H9 (cell line): ENCODE measurements at regions not wholly inside any gene's neighbourhood (a gene's known extent, or its start where the extent isn't known, plus 50 kb on each side); places are given as distances from the start of the nearest gene placed in this dataset.

ENCODE experiments used
- DNase-seq: peaks from one replicate; pipeline ENCODE4 v3.0.0-alpha.2; 2017
- H2AFZ ChIP-seq: one replicate; pipeline ENCODE4 v1.6.1; 2013; ENCODE audit warnings: mild to moderate bottlenecking, low read length, control low read depth, moderate library complexity
- H2AK5ac ChIP-seq: 2 replicates; pipeline ENCODE4 v1.6.1; 2013; ENCODE audit warnings: low read length, control low read depth, mixed read lengths; ENCODE audit not compliant: insufficient read length
- H2BK120ac ChIP-seq: one replicate; pipeline ENCODE4 v1.6.1; 2013; ENCODE audit warnings: low read depth, mild to moderate bottlenecking, low read length, control low read depth, inconsistent platforms; ENCODE audit not compliant: poor library complexity, severe bottlenecking
- H2BK12ac ChIP-seq: 2 replicates; pipeline ENCODE4 v1.6.1; 2013; ENCODE audit warnings: low read length, control low read depth, mixed read lengths, low read depth; ENCODE audit not compliant: insufficient read length
- H2BK15ac ChIP-seq: 2 replicates; pipeline ENCODE4 v1.6.1; 2013; ENCODE audit warnings: low read depth, low read length, control low read depth
- H2BK20ac ChIP-seq: one replicate; pipeline ENCODE4 v1.6.1; 2013; ENCODE audit warnings: low read depth, mild to moderate bottlenecking, low read length, control low read depth, inconsistent platforms; ENCODE audit not compliant: poor library complexity, severe bottlenecking
- H2BK5ac ChIP-seq: 2 replicates; pipeline ENCODE4 v1.6.1; 2013; ENCODE audit warnings: low read length, control low read depth, mixed read lengths; ENCODE audit not compliant: insufficient read length
- H3K14ac ChIP-seq: 2 replicates; pipeline ENCODE4 v1.6.1; 2013; ENCODE audit warnings: low read length, control low read depth; ENCODE audit not compliant: insufficient read depth
- H3K18ac ChIP-seq: 2 replicates; pipeline ENCODE4 v1.6.1; 2013; ENCODE audit warnings: low read depth, mild to moderate bottlenecking, mixed read lengths, low read length, control low read depth; ENCODE audit not compliant: insufficient read length
- H3K23ac ChIP-seq: 2 replicates; pipeline ENCODE4 v1.6.1; 2013; ENCODE audit warnings: low read length, control low read depth, mixed read lengths, low read depth; ENCODE audit not compliant: insufficient read length
- H3K23me2 ChIP-seq: 2 replicates; pipeline ENCODE4 v1.6.1; 2013; ENCODE audit warnings: low read depth, mild to moderate bottlenecking, mixed read lengths, low read length, control low read depth; ENCODE audit not compliant: insufficient read length, poor library complexity, severe bottlenecking
- H3K27ac ChIP-seq: 2 replicates; pipeline ENCODE4 v1.5.1; 2013; ENCODE audit warnings: low read length, control low read depth, mixed read lengths, low read depth; ENCODE audit not compliant: insufficient read length
- H3K27me3 ChIP-seq: 2 replicates; pipeline ENCODE4 v1.6.1; 2013; ENCODE audit warnings: low read length, control low read depth, inconsistent platforms; ENCODE audit not compliant: insufficient read depth
- H3K4ac ChIP-seq: 2 replicates; pipeline ENCODE4 v1.6.1; 2013; ENCODE audit warnings: low read depth, mild to moderate bottlenecking, control low read depth, inconsistent platforms, low read length, moderate library complexity
- H3K4me1 ChIP-seq: 2 replicates; pipeline ENCODE4 v1.6.1; 2013; ENCODE audit warnings: low read length, control low read depth, inconsistent platforms; ENCODE audit not compliant: insufficient read depth
- H3K4me2 ChIP-seq: 2 replicates; pipeline ENCODE4 v1.6.1; 2013; ENCODE audit warnings: low read length, control low read depth, mixed read lengths; ENCODE audit not compliant: insufficient read length, insufficient read depth
- H3K56ac ChIP-seq: 2 replicates; pipeline ENCODE4 v1.6.1; 2013; ENCODE audit warnings: low read depth, mild to moderate bottlenecking, mixed read lengths, low read length, control low read depth; ENCODE audit not compliant: insufficient read length
- H3K79me1 ChIP-seq: 2 replicates; pipeline ENCODE4 v1.6.1; 2013; ENCODE audit warnings: low read depth, mild to moderate bottlenecking, moderate library complexity, low read length, control low read depth, inconsistent platforms; ENCODE audit not compliant: insufficient read depth, poor library complexity, severe bottlenecking
- H3K79me2 ChIP-seq: 2 replicates; pipeline ENCODE4 v1.6.1; 2013; ENCODE audit warnings: low read length, control low read depth, inconsistent platforms; ENCODE audit not compliant: insufficient read depth
- H3K9ac ChIP-seq: 2 replicates; pipeline ENCODE4 v1.6.1; 2013; ENCODE audit warnings: low read length, control low read depth, mixed read lengths; ENCODE audit not compliant: insufficient read length; ENCODE audit errors: extremely low read depth
- H3K9me3 ChIP-seq: one replicate; pipeline ENCODE4 v1.6.1; 2013; ENCODE audit warnings: low read depth, low read length, inconsistent platforms; ENCODE audit not compliant: control insufficient read depth
- H3T11ph ChIP-seq: one replicate; pipeline ENCODE4 v1.6.1; 2013; ENCODE audit warnings: mild to moderate bottlenecking, low read length, control low read depth, inconsistent platforms
- H4K20me1 ChIP-seq: one replicate; pipeline ENCODE4 v1.6.1; 2013; ENCODE audit not compliant: control insufficient read depth, insufficient read length, insufficient read depth
- H4K5ac ChIP-seq: 2 replicates; pipeline ENCODE4 v1.6.1; 2013; ENCODE audit warnings: low read depth, mild to moderate bottlenecking, mixed read lengths, low read length, control low read depth; ENCODE audit not compliant: insufficient read length
- H4K8ac ChIP-seq: replicated peaks from 2 replicates; pipeline ENCODE4 v1.6.1; 2013; ENCODE audit warnings: low read length, control low read depth, mixed read lengths, low read depth; ENCODE audit not compliant: insufficient read length
- H4K91ac ChIP-seq: 2 replicates; pipeline ENCODE4 v1.6.1; 2013; ENCODE audit warnings: low read depth, mild to moderate bottlenecking, moderate library complexity, mixed read lengths, low read length, control low read depth; ENCODE audit not compliant: insufficient read length
- H3K27ac Mint-ChIP-seq, 3 experiments: 2 replicates in 2 of 3; 3 replicates in 1 of 3; pipeline ENCODE4 v1.8.0; 2020 to 2021; ENCODE audit warnings: mixed read lengths in 3 of 3, mild to moderate bottlenecking in 1 of 3, moderate library complexity in 1 of 3
- H3K27me3 Mint-ChIP-seq: 2 replicates; pipeline ENCODE4 v1.8.0; 2021; ENCODE audit warnings: low read depth, mild to moderate bottlenecking, moderate library complexity, mixed read lengths
- H3K36me3 Mint-ChIP-seq, 3 experiments: 2 replicates in 2 of 3; 3 replicates in 1 of 3; pipeline ENCODE4 v1.8.0; 2020 to 2021; ENCODE audit warnings: low read depth in 3 of 3, mixed read lengths in 3 of 3; ENCODE audit not compliant: insufficient read depth in 1 of 3
- H3K4me1 Mint-ChIP-seq, 2 experiments: 2 replicates each; pipeline ENCODE4 v1.8.0; 2020; ENCODE audit warnings: mixed read lengths in 2 of 2
- H3K4me3 Mint-ChIP-seq, 2 experiments: 2 replicates in 1 of 2; 3 replicates in 1 of 2; pipeline ENCODE4 v1.8.0; 2020 to 2021; ENCODE audit warnings: mild to moderate bottlenecking in 2 of 2, mixed read lengths in 2 of 2, moderate library complexity in 1 of 2
- H3K9me3 Mint-ChIP-seq, 2 experiments: 2 replicates in 1 of 2; 3 replicates in 1 of 2; pipeline ENCODE4 v1.8.0; 2020; ENCODE audit warnings: mild to moderate bottlenecking in 2 of 2, mixed read lengths in 2 of 2, moderate library complexity in 1 of 2
- CTCF ChIP-seq: fragments of 200-600 bp; sonication (generic); conservative IDR thresholded peaks from 3 replicates; pipeline ENCODE4 v1.8.0; 2021; ENCODE audit warnings: antibody characterized with exemption, mild to moderate bottlenecking
- WGBS: extraction: QIAGEN DNeasy Blood & Tissue Kit; methylation state at CpG from one replicate; pipeline ENCODE4 v1.1.7; 2013; ENCODE audit warnings: missing lambda C conversion rate, low lambda C conversion rate, mixed read lengths; ENCODE audit not compliant: insufficient read length; ENCODE audit errors: extremely low coverage; 5-methylcytosine and 5-hydroxymethylcytosine counted together

DNA sequence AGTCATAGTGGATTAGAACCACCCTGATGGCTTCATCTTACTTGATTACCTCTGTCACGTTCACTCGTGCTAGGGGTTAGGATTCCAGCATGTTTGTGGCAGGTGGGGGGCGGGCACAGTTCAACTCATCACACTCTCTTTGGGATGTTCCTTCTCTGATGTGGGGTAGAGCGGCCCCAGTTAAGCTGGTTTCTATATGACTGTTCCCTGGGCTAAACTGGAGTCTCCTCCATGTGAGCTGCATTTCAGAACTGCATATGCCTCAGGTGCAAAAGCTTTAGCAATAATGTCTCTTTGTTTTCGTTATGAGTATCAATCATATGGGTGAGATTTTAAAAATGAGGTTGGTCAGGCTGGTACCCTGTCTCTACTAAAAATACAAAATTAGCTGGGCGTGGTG lies 393.2 kb downstream of the RPS6KC1 start:
- H3K27ac Mint-ChIP-seq = no peak overlapping the region
- Histone ChIP-seq H3K27me3 (peaks cover 2% of the 10 kb centered on the region; the same call in 1 of the 2 replicates), H3K27ac (no peak overlapping the region), H2BK20ac (no peak overlapping the region), H3K23ac (no peak overlapping the region), H3K4me2 (no peak overlapping the region), H3K79me2 (no peaks in the 10 kb centered on the region), H3K56ac (no peak overlapping the region), H3K14ac (no peak overlapping the region), H2BK120ac (no peak overlapping the region), H3K4ac (no peak overlapping the region), H3K9me3 (no peaks in the 10 kb centered on the region), H3T11ph (no peak overlapping the region), H4K8ac (no peak overlapping the region), H2BK12ac (no peak overlapping the region), H3K79me1 (no peaks in the 10 kb centered on the region), H2BK15ac (no peak overlapping the region), H2AFZ (no peak overlapping the region), H3K9ac (no peak overlapping the region), H3K4me1 (no peaks in the 10 kb centered on the region), H4K20me1 (no peaks in the 10 kb centered on the region), H4K5ac (no peak overlapping the region), H3K23me2 (no peaks in the 10 kb centered on the region), H2BK5ac (no peak overlapping the region), H4K91ac (no peak overlapping the region), H3K18ac (no peak overlapping the region), H2AK5ac (no peak overlapping the region)
- TF ChIP-seq CTCF = no peak
- DNase-seq = no peak
- peaks cover 3% of the 10 kb centered on the region in 2 experiments; a peak in 1 of 4 replicates for H3K4me1 Mint-ChIP-seq
- WGBS = no CpG with 5 or more reads among the region's 6 CpGs
- no peaks in the 10 kb centered on the region for H3K27me3 Mint-ChIP-seq
- no peak overlapping the region for H3K4me3 Mint-ChIP-seq
- H3K36me3 Mint-ChIP-seq = no peaks in the 10 kb centered on the region
- no peaks in the 10 kb centered on the region for H3K9me3 Mint-ChIP-seq
